AG09309 (cell line): ENCODE measurements at regions not wholly inside any gene's neighbourhood (a gene's known extent, or its start where the extent isn't known, plus 50 kb on each side); places are given as distances from the start of the nearest gene placed in this dataset.

Experiments
- DNase-seq: peaks from one replicate; pipeline ENCODE4 v3.0.0-alpha.2; 2010; ENCODE audit warnings: low read depth
- H3K4me3 ChIP-seq: 2 replicates; pipeline ENCODE4 v1.5.1; 2011; ENCODE audit warnings: mild to moderate bottlenecking, low read depth, low read length, moderate library complexity; ENCODE audit not compliant: control insufficient read depth
- TF ChIP-seq, protein P1 (sequence below): IDR thresholded peaks from 2 replicates; pipeline ENCODE4 v1.5.1; 2011; ENCODE audit warnings: mild to moderate bottlenecking, low read depth, low read length, inconsistent platforms; ENCODE audit not compliant: insufficient read depth, control insufficient read depth; ENCODE audit errors: missing control alignments

- H3K4me3 ChIP-seq, result no peak overlapping the region
- DNase-seq, result no peak
- TF ChIP-seq, protein P1, sequence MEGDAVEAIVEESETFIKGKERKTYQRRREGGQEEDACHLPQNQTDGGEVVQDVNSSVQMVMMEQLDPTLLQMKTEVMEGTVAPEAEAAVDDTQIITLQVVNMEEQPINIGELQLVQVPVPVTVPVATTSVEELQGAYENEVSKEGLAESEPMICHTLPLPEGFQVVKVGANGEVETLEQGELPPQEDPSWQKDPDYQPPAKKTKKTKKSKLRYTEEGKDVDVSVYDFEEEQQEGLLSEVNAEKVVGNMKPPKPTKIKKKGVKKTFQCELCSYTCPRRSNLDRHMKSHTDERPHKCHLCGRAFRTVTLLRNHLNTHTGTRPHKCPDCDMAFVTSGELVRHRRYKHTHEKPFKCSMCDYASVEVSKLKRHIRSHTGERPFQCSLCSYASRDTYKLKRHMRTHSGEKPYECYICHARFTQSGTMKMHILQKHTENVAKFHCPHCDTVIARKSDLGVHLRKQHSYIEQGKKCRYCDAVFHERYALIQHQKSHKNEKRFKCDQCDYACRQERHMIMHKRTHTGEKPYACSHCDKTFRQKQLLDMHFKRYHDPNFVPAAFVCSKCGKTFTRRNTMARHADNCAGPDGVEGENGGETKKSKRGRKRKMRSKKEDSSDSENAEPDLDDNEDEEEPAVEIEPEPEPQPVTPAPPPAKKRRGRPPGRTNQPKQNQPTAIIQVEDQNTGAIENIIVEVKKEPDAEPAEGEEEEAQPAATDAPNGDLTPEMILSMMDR, result no peak
Observed at GRCh38 chr21:41091616-41092015, 76.3 kb upstream of the BACE2 start.

DNA sequence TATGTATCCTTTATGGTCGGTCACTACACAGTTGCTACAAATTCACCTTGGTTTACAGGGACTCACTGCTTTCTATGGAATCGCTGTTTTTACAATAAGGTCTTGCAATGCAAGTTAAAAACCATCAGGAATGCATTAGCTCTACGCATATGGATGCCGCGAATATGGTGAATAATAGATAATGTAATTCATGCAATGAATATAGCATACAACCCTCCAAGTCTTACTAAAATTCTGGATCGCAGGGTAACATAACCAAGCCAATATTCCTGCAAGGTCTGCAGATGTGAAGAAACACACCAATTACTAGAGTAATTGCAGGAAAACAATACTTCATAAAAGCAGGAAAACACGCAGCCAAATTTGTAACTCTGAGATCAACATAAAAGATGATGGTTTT is 75.6 kb upstream of the BACE2 start:
- no peak overlapping the region for H3K4me3 ChIP-seq
- TF ChIP-seq, protein P1, result no peak
- DNase-seq, result no peak

DNA sequence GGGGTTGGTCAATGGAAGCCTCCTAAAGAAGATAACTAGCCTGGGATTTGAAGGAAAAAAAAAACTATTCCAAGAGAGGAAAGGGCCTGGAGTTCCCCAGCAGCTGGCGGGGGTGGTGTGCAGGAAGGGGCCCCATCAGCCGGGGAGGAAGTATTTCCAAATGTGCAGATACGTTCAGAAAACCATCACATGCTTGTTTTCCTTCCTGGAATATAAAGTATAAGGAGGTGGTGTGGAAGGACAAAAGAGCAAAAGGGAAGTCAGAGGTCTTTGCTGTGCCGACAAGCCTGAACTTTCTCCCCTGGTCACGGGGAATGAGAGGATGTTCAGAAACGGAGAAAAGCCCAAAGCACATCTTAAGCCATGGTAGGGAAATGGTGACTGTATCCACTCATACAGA is 72.0 kb upstream of the BACE2 start:
- DNase-seq, result no peak
- H3K4me3 ChIP-seq, result no peak overlapping the region
- TF ChIP-seq, protein P1, result no peak

GRCh38 chr21:41098076-41098475 is 69.9 kb upstream of the BACE2 start:
- DNase-seq, result no peak
- TF ChIP-seq, protein P1, result no peak
- no peak overlapping the region for H3K4me3 ChIP-seq

DNA sequence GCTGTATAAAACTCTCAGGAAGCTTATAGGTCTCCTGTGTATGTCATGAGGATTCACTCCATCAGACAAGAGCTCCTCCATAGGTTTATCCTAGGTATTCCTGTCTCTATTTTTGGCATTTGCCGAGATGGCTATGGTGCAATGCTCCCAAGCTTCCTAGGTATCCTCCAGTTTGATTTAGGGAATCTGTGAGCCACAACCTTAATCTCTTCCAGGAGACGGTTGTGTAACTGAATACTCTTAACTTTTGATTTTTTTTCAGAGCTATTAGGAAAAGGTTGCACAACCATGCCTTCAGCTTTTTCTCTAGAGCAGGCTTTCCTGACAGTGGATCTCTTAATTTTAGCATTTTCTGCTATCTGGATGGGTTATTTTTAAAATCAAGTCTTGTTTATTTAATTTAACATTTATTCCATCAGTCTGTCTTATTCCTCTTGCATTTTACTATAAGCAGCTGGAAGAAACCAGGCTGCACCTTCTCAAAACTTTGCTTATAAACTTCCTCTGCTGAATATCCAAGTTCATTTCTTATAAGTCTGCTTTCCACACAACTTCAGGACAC is 69.4 kb upstream of the BACE2 start:
- TF ChIP-seq, protein P1, result no peak
- no peak overlapping the region for H3K4me3 ChIP-seq
- no peak for DNase-seq

DNA sequence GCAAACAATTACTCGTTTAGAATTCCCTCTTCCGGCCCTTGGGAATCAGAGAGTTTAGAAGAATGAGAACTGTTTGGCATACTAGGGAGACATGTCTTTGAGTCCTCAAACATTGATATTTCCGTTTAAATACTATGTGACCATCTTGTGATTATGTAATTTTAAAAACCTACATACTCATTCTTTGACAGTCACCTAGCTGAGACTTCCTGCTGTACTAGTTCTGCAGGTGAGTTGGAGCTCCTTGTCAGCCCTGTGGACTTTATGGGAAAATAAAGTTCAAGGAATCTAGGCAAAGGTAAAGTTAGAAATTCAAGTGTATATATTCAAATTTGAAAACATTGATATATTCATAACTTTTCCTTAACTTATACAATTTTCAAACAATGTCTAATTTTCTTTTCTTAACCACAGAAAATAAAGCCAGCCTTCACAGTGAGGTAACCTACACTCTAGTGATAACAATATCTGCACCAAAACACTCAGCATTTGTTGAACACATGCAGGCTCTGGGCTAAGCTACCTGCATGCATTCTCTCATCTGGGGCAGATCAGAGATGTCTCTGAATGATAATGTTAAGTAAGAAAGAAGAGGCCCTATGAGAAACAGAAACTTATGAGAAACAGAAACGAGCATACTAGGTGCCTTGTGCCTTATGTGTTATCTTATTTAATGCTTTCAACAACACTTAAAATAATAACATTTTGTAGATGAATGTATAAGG is 67.0 kb upstream of the BACE2 start:
- TF ChIP-seq, protein P1, result no peak
- DNase-seq, result no peak
- no peak overlapping the region for H3K4me3 ChIP-seq

- TF ChIP-seq, protein P1, result no peak
- DNase-seq, result no peak
- H3K4me3 ChIP-seq, result no peak overlapping the region
Observed at GRCh38 chr21:41102281-41102680, 65.7 kb upstream of the BACE2 start.
